ENCODE measurements at regions not wholly inside any gene's neighbourhood (a gene's known extent, or its start where the extent isn't known, plus 50 kb on each side); places are given as distances from the start of the nearest gene placed in this dataset.

DNA sequence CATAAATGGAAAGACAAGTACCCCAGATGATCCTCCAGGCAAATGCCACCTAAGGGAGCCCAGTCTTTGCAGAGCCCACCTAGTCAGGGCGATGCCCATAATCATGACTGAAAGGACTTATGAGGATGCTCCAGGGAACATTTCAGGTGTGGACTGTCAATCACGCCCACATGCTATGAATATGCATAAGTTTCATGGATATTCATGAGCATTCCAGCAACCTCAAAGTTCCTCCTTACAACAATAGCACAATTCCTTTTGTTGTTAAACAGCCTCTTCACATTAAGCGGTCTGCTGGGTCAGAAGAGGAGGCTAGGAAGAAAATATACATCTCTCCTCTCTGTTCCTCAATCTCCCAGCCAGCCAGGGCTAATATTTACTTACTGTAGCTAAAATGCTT lies 161.6 kb downstream of the C5orf15 start:
- TF ChIP-seq, protein P1, sequence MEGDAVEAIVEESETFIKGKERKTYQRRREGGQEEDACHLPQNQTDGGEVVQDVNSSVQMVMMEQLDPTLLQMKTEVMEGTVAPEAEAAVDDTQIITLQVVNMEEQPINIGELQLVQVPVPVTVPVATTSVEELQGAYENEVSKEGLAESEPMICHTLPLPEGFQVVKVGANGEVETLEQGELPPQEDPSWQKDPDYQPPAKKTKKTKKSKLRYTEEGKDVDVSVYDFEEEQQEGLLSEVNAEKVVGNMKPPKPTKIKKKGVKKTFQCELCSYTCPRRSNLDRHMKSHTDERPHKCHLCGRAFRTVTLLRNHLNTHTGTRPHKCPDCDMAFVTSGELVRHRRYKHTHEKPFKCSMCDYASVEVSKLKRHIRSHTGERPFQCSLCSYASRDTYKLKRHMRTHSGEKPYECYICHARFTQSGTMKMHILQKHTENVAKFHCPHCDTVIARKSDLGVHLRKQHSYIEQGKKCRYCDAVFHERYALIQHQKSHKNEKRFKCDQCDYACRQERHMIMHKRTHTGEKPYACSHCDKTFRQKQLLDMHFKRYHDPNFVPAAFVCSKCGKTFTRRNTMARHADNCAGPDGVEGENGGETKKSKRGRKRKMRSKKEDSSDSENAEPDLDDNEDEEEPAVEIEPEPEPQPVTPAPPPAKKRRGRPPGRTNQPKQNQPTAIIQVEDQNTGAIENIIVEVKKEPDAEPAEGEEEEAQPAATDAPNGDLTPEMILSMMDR (conservative IDR thresholded peaks at IDR 0.05; ENCODE audit: low read length): no peak
- TF ChIP-seq EZH2phosphoT487 (IDR thresholded peaks at IDR 0.05; ENCODE audit: borderline replicate concordance): no peak
